ENCODE measurements at regions not wholly inside any gene's neighbourhood (a gene's known extent, or its start where the extent isn't known, plus 50 kb on each side); places are given as distances from the start of the nearest gene placed in this dataset.
"Not testable (repeated sequence)": the region's sequence is repeated elsewhere in the genome, so short reads cannot be mapped to it uniquely, and the experiment has no call there.

DNA sequence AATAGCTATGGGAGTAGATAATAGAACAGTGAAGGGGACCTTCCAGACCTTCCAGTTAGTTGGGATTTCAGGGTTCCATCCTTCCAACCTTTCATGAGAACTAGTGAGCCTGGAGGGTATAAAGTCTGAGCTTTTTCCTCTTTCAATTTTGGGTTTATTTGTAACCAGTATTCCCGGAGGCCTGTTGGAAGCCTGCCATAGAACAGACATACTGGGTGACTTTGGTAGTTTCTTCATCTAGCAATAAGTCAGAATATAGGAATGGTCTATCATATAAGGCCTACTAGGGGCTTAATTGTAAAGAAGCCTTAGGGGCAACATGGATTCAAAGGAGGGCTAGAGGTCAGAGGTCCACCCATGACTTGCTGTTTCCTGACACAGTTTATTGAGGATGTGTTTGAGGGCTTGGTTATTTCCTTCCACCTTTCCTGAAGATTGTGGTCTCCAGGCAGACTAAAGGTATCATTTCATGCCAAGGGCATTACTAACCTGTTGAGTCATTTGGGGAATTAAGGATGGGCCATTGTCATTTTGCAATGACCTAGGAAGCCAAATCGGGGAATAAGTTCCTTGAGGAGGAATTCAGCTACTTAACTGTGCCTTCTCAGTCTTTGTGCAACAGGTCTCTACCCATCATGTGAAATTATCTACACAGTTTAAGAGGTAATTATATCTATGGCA lies 410.3 kb downstream of the SLC6A15 start:
- DNase-seq (ENCODE audit: low read depth) = no peak

DNA sequence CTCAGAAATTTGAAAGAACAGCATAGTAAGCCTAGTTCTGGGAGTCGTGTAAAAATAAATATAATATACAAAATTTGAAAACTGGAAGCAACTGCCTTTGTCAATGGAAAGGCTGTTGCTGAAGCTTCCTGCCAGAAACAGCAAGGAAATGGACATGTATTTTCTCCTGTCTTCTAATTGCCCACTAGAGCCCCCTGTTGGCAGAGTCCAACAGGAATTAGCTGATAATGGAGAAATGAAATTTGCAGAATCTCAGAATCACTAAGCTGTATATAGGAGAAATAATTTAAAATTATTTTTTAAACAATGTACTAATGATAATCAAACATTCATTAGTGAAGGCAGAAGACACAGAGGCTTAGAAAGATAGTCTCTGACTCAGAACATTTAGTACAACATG lies 414.8 kb downstream of the SLC6A15 start:
- no peak for DNase-seq (ENCODE audit: low read depth)

DNA sequence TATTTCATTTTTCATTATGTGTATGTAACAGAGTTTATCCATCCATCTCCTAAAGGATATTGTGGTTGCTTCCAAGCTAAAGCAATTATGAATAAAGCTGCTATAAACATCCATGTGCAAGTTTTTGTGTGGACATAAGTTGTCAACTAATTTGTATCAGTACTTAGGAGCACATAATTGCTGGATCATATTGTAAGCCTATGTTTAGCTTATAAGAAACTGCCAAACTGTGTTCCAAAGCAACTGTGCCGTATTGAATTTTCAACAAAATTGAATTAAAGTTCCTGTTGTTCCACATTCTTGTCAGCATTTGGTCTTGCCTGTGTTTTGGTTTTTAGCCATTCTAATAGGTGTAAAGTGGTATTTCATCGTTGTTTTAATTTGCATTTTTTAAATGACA lies 416.9 kb downstream of the SLC6A15 start:
- no peak for DNase-seq (ENCODE audit: low read depth)

DNA sequence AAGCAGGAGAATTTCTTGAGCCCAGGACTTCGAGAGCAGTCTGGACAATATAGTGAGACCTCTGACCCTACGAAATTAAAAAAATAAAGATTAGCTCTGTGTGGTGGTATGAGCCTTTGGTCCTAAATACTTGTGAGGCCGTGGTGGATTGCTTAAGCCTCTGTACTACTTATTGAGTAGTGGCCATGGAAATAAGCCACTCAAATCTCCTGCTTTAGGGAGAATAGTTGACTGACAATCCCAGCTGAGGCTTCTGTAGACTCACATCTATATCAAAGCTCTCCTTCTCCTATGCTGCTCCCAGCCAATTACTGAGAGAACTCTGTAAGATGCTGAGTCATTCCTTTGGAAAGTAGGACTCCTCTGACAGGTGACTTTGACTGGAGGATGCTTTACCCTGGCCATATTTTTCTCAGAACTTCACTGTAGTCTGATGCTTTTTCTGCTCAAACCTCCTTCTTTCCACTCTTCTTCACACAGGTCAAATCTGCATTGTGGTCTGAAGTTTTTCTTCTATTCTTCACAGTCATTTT lies 420.2 kb downstream of the SLC6A15 start:
- DNase-seq (ENCODE audit: low read depth) = no peak

DNA sequence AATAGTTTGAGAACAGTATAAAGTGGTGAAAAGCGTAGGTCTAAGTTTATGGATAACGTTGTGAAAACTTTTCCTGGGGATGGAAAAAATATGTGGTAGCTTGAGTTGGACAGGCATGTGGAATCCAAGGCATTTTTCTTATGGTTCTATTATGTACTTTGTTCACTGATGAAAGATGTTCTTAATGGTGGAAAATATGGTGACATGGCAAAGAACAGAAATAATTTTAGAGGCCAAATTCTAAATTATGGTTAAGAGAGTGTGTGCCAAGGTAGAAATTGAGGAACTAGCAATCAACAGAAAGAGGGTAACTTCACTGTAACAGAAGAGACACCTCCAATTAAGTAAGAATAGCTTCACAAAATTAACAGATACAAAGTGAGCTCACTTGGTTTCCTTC lies 427.8 kb downstream of the SLC6A15 start:
- no peak for DNase-seq (ENCODE audit: low read depth)

DNA sequence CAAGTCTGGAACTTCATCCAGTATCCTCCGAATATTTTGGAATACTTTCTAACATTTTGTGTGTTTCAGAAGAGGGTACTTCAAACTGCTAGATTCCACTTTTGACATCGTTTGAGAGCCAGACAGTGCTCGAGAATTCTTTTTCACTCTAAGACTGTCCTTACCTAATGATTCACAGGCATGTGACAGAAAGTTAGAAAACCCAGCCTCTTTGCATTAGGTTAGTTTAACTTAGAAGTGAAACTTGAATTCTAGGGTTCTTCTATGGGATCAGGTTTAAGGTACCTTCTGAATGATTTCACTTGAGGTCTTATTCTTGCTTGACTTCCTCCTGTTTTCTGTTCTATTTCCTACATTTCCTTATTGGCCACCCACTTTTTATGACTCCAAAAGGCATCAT lies 431.8 kb downstream of the SLC6A15 start:
- no peak for DNase-seq (ENCODE audit: low read depth)

DNA sequence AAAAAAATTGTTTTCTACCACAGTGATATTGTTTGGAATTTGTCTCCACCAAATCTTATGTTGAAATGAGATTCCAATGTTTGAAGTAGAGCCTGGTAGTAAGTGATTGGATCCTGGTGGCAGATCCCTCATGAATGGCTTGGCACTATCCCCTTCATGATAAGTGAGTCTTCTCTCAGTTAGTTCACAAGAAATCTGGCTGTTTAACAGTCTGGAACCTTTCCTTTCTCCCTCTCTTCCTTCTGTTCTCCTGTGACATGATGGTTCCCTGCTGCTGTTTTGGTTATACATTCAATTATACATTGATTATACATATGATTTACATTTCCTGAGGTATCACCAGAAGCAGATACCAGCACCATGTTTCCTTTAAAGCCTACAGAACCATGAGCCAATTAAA lies 442.2 kb downstream of the SLC6A15 start:
- DNase-seq (ENCODE audit: low read depth) = no peak

DNA sequence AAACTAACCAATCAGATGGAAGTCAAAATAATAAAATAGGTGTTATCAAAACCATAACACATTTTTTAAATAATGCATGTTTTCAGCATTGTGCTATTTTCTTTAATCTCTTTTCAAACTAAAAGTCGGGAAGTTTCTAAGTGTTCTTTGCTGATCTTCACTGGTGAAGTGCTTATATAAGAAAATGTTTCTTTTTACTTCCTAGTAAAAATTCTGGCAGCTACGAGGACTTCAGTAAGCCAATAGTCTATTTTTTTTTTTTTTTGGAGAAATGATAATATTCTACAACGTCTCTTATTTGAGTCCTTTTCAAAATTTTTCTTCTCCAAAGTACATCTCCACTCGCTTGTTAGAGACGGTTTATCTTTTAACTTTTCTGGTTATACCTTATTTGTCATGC lies 448.0 kb downstream of the SLC6A15 start:
- no peak for DNase-seq (ENCODE audit: low read depth)

DNA sequence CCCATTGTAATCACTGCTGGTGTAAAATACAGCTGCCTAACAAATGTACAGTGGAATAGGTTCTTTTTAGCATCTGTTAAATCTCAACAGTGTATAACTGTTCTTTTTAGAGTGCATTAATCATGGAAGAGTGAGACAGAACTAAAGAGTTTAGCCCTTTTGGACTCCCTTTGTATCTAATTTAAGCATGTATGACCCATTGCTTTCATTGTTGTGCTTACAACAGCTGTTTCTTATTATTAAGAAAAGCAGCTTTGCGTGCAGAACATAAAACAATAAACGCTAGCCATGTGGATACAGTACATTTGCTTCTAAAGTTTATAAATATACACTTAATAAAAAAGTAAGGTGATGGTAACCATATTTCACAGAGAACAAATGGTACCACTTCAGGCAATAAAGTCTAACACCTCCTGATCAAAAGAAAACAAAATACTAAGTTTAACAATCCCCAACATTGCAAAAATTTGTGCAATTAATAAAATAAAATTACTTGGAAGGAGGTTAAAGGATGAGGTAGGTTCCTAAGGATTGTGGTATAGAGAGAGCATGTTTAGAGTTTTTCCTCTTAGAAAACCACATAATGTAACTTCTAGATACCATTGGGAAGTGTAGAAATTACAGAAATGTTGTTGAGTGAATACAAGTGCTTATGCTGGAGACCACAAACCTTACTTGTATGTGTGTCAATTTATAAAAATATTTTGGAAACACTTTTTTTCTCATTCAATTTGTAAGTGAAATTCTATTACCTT lies 448.7 kb downstream of the SLC6A15 start:
- DNase-seq (ENCODE audit: low read depth) = no peak

DNA sequence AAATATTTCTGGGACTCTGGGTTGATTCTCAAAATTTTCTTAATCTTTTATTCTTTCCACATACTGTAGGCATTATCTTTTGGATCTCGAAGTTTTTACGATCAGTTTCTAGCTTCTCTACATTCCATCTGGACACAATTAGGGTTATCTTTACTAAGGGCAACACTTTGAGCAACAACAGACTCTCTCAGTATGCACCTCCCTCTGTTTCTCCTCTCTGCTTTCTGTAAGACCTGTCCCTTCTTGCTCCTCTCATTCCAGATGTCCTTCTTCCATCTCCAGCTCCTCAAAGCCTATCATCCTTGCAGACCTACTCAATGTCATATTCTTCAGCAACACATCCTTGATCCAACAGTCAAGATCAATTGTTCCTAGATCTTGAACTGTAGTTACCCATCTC lies 457.0 kb downstream of the SLC6A15 start:
- DNase-seq (ENCODE audit: low read depth) = no peak

DNA sequence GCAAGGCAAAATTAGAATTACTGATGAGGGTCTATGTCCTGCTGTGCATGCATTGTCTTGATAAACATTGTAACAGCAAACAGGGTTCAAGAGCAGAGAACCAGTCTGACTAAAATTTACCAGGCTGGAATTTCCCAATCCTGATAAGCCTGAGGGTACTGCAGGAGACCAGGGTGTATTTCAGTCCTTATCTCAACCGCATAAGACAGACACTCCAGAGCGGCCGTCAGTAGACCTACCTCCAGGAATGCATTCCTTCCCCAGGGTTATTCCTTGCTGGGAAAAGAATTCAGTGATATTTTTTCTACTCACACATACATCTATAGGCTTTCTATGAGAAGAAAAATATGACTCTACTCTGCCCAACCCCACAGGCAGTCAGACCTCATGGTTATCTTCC lies 466.1 kb downstream of the SLC6A15 start:
- not testable (repeated sequence) for DNase-seq (ENCODE audit: low read depth)

DNA sequence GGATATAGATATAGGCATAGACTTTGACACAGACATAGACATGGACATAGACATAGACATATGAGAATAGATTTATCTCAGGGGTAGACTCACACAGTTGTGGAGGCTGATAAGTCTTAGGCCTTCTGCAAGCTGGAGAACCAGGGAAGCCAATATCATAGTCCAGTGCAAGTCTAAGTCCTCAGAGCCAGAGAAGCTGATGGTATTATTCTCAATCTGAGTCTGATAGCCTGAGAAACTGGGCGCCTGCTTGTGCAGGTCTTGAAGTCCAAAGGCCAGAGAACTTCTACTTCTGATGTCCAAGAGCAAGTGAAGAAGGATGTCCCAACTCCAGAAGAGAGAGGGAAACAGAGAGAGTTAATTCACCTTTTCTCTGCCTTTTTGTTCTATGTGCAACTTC lies 476.5 kb downstream of the SLC6A15 start:
- DNase-seq (ENCODE audit: low read depth) = no peak

DNA sequence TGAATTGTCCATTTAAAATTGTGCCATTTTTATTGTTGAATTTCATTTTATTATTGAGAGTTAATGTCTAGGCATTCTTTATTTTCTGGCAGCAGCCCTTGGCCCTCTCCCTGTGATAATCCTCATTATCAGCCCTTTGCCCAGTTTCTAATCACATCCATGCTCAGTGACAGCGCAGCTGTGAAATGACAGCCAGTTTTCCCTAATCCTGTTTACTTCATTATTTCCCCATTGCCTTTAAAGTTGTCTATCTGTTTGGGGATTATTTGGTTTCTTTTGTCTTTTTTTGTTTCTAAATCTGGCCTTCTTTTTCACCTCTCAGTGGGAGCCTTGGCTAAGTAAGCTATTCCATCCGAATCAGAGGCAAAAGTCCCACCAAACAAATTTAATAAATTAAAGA lies 476.9 kb downstream of the SLC6A15 start:
- DNase-seq (ENCODE audit: low read depth) = no peak

DNA sequence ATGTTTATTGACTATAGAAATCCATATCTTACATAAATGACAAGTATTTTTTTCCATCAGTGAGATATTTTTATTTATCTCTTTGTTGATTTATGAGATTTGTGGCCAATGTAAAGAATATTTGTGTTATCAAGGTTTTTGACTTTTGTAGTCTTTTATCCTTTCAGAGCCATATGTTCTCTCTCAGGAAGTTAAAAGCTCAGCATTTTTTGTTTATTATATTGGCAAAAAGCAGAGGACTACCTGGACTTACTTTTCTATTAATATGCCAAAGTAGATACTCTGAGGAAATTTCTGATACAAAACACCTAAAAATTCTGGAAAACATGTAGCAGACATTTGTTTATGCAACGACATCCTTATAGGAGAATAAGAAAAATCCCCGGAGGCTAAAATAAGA lies 490.3 kb downstream of the SLC6A15 start:
- no peak for DNase-seq (ENCODE audit: low read depth)

DNA sequence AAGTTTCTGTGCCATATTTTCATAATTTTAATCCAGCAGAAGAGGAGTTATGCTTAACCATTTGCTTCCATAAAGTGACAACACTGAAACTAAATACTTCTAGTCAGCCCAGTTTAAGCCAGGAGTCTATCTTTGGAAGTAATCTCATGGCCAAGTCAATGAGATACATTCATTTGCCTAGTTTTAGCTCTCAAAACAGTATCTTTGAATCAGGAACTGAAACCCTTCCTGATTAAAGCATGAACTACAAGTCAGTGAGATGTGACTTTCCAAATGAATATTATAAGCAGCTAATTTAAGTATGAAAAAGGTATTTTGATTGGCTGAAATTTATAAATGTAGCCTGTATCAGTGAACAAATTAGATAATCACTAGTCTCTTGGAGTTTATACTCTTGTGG lies 491.5 kb downstream of the SLC6A15 start:
- no peak for DNase-seq (ENCODE audit: low read depth)

DNA sequence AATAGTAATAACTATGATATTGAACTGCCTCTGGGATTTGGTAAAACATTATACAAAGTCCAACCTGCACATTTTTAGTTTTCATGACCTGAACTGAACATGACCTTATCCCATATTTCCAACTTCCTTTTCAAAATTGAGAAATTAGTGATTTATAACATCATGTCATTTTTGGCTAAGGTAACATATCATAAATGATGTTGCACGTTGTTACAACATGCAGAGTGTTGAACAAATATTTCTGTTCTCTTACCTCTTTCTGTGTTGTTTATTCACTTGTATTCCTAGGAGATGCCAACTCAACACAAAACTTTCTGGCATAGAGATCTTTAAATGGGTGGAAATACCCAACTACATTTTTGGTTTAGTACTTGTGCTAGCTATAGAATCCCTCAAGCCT lies 496.0 kb downstream of the SLC6A15 start:
- DNase-seq (ENCODE audit: low read depth) = no peak

DNA sequence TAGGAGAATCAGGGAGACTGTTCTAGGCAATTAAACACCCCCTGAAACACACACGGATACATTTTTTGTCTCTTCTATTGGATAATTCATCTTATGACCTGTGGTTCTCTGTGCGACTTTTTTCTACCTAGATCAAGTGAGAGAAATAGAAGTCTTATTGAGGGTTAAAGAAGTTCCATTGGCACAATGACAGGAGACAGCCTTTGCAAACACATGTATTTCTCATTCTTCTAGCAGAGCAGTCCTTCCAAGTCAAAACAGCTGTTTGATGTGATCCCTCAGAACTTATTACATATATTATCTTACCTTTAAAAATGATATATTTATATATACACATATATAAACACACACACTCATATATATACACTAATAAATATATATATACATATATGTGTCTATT lies 496.7 kb downstream of the SLC6A15 start:
- no peak for DNase-seq (ENCODE audit: low read depth)

DNA sequence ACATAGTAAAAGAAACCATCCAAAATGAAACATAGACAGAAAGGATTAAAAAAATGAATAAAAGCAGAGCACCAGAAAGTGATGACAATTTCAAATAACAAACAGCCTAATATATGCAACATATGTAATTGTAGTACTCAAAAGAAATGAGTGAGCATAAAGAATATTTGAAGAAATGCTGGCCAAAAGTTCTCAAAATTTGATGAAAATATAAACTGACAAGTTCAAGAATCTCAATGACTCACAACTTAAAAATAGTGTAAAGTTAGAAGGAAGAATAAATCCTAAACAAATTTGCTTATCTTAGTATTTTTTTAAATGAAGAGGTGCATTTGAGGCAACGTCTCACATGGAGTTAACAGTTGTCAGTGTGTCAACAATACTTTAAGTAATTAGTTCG lies 498.9 kb downstream of the SLC6A15 start:
- DNase-seq (ENCODE audit: low read depth) = no peak

DNA sequence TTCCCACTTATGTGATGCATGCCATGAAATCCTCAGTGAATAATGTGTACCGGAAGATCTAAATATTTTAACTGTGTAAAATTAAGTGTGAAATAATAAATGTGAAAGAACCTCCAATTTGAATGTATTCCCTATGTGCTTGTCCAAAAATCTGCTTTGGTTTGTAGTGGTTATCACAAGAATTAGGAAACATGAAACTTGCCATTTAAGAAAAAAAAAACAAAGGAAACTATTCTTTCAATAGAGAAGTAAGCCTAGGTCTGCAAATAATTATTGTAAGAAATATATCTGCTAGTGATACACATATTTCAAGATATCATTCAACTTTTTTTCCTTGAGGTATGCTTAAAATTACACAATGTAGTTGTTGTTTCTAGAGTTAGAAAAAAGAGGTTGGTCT lies 500.4 kb downstream of the SLC6A15 start:
- DNase-seq (ENCODE audit: low read depth) = no peak

DNA sequence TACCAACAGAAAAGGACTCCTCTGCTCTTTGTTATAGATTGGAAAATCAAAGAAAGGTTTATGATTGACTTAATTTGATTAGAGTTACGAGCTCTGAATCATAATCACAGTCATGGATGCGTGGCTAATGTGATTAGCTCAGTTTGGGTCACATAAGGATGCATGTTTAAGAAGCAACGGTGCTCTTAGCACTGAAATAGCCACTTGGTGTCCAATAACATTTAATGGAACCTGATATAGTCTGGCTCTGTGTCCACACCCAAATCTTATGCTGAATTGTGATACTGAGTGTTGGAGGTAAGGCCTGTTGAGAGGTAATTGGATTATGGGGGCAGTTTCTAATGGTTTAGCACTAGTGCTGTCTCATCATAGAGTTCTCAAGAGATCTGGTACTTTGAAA lies 501.6 kb downstream of the SLC6A15 start:
- no peak for DNase-seq (ENCODE audit: low read depth)

DNA sequence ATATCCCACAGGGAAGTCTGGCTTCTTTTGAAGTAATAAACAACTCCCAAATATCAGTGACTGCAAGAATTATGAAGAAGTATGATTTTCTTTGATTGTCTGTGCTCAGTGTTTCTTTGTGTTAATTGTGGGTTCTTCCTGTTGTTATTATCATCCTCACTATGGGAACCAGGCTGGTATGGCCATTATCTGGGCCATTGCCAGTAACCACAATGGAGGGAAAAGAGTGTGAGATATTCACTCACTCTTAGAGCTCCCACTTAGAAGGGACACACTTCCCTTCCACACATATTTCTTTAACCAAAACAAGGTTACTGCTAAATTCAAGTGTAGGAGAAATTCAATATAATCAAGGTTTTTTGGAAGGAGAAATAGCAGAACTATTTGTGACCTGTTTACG lies 503.7 kb downstream of the SLC6A15 start:
- no peak for DNase-seq (ENCODE audit: low read depth)

DNA sequence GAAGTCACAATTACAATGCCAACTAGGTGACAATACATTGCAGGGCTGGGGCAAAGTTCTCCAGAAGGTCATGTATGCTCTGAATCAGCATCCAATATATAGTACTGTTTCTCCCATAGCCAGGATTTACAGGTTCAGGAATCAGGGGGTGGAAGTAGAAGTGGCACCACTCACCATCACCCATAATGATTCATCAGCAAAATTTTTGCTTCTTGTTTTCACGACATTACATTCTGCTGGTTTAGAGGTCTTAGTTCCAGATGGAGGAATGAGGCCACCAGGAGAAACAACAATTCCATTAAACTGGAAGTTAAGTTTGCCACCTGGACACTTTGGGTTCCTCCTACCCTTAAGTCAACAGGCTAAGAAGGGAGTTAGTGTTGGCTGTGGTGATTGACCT lies 505.9 kb downstream of the SLC6A15 start:
- DNase-seq (ENCODE audit: low read depth) = not testable (repeated sequence)

DNA sequence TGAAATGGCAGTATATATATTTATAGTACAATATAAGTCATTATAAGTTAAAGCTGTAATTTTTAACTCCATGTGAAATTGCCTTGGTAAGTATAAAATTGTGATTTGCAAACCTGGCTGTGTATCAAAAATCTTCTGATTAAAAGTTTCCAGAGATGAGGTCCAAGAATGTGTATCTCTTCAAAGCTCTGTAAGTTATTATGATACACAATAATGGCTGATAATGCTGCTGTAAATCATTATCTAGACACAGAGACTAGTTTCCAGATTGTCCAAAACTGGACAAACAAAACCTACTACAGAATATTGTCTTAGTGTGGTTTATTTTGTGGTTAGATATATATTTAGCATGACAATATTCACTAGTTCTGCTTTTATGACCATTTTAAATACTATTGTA lies 514.8 kb downstream of the SLC6A15 start:
- DNase-seq (ENCODE audit: low read depth) = no peak

DNA sequence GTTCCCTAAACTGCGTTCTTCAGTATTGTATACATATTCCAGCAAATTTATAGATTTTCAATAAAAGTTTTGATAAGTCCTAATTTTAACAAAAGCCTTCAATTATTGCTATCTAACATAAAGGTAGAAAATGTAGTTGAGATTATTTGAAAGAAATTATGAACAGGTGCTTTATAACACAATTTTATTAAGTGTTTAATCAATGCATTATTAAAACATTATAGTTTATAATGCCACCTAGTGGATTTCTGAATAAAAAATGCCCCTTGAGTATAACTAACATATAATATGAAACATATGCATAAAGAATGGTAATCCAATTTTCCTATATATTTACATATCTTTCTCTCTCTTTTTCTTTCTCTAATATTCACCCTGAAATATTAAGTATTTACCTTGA lies 515.3 kb downstream of the SLC6A15 start:
- no peak for DNase-seq (ENCODE audit: low read depth)

Measured in stimulated activated CD4-positive, alpha-beta T cell treated with anti-CD3 and anti-CD28 coated beads, Interleukin-2, amount 100 ng/mL, for 4 hours (primary cell).